ENCODE measurements at regions not wholly inside any gene's neighbourhood (a gene's known extent, or its start where the extent isn't known, plus 50 kb on each side); places are given as distances from the start of the nearest gene placed in this dataset.

DNA sequence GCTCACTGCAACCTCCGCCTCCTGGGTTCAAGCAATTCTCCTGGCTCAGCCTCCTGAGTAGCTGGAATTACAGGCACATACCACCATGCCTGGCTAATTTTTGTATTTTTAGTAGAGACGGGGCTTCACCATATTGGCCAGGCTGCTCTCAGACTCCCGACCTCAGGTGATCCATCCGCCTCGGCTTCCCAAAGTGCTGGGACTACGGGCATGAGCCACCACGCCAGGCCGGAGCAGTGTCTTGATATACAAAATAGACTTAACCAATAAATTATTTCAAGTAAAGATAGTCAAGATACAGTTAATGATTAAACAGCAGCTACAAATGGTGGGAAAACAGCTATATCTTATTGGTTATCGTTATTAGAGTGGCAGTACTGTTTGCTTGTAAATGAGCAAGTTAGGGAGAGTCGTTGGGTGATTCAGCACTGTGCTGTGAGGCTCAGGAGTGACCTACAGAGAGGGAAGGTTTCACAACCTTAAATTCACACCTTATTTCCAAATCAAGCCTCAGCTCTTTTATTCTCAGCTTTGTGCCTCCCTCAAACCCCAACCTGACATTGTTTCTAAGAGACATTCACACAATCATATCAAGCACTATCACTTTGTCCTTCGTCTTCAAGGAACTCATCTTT lies 1128.4 kb upstream of the MAP3K7 start:
- Histone ChIP-seq H4K91ac (replicated peaks; ENCODE audit: insufficient read length, low read length) (no peak overlapping the region), H4K5ac (ENCODE audit: insufficient read length, low read depth, low read length) (no peak overlapping the region), H3K23ac (ENCODE audit: insufficient read length) (no peak overlapping the region), H3K27me3 (replicated peaks in 1 of 4; ENCODE audit: control insufficient read depth in 3 of 4, extremely low read depth in 1 of 4, insufficient read depth in 3 of 4, low read length in 3 of 4) (no peaks in the 10 kb centered on the region), H2BK20ac (ENCODE audit: low read length) (no peak overlapping the region), H3K14ac (ENCODE audit: insufficient read length) (no peak overlapping the region), H3K4me3 (ENCODE audit: extremely low read depth in 1 of 4, insufficient read depth in 2 of 4, low read depth in 3 of 4, low read length in 4 of 4) (no peak overlapping the region), H3K56ac (replicated peaks; ENCODE audit: insufficient read length, low read depth, low read length) (no peak overlapping the region), H3K4me2 (ENCODE audit: insufficient read depth in 1 of 2, low read depth in 2 of 2, low read length in 2 of 2) (no peak overlapping the region), H3K27ac (ENCODE audit: low read depth, low read length) (no peak overlapping the region), H2AK5ac (ENCODE audit: low read depth, low read length) (no peak overlapping the region), H2BK120ac (replicated peaks; ENCODE audit: low read depth, low read length) (no peak overlapping the region), H3K9me3 (ENCODE audit: insufficient read depth in 2 of 2, low read depth in 1 of 2, low read length in 1 of 2) (no peaks in the 10 kb centered on the region), H3K36me3 (ENCODE audit: control insufficient read depth in 2 of 4, insufficient read depth in 4 of 4, low read length in 3 of 4) (no peaks in the 10 kb centered on the region), H2BK15ac (ENCODE audit: low read length) (no peak overlapping the region), H3K9ac (replicated peaks in 1 of 4; ENCODE audit: extremely low read depth in 1 of 4, low read depth in 3 of 4, low read length in 3 of 4) (no peak overlapping the region), H2BK12ac (ENCODE audit: low read depth, low read length) (no peak overlapping the region), H2BK5ac (ENCODE audit: low read depth, low read length) (no peak overlapping the region), H3K18ac (ENCODE audit: extremely low read depth, low read length) (no peak overlapping the region), H4K20me1 (replicated peaks in 1 of 2; ENCODE audit: control insufficient read depth in 1 of 2, insufficient read depth in 2 of 2, low read length in 2 of 2) (no peaks in the 10 kb centered on the region), H3K79me1 (ENCODE audit: low read depth, low read length) (no peaks in the 10 kb centered on the region), H3K4ac (replicated peaks; ENCODE audit: insufficient read length, low read depth, low read length) (no peak overlapping the region), H3K4me1 (replicated peaks in 1 of 4; ENCODE audit: control insufficient read depth in 3 of 4, insufficient read depth in 4 of 4, low read length in 3 of 4) (no peaks in the 10 kb centered on the region), H2AFZ (ENCODE audit: low read length) (peak overlapping the region; percentile 53; the same call in 1 of the 2 replicates), H3K23me2 (ENCODE audit: low read depth, low read length) (no peaks in the 10 kb centered on the region), H4K8ac (ENCODE audit: extremely low read depth, insufficient read depth, low read length) (no peak overlapping the region), H3K79me2 (ENCODE audit: control insufficient read depth in 1 of 2, insufficient read depth in 2 of 2, low read length in 2 of 2) (no peaks in the 10 kb centered on the region)
- TF ChIP-seq, protein P1, sequence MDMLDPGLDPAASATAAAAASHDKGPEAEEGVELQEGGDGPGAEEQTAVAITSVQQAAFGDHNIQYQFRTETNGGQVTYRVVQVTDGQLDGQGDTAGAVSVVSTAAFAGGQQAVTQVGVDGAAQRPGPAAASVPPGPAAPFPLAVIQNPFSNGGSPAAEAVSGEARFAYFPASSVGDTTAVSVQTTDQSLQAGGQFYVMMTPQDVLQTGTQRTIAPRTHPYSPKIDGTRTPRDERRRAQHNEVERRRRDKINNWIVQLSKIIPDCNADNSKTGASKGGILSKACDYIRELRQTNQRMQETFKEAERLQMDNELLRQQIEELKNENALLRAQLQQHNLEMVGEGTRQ (IDR thresholded peaks at IDR 0.05; ENCODE audit: low read length), result no peak
- TF ChIP-seq BCL11A (IDR thresholded peaks at IDR 0.05; ENCODE audit: low read depth in 2 of 2, low read length in 2 of 2), result no peak
- no peak for TF ChIP-seq SAP30 (IDR thresholded peaks at IDR 0.05; ENCODE audit: insufficient read depth, insufficient replicate concordance, low read length)
- TF ChIP-seq, protein P2, sequence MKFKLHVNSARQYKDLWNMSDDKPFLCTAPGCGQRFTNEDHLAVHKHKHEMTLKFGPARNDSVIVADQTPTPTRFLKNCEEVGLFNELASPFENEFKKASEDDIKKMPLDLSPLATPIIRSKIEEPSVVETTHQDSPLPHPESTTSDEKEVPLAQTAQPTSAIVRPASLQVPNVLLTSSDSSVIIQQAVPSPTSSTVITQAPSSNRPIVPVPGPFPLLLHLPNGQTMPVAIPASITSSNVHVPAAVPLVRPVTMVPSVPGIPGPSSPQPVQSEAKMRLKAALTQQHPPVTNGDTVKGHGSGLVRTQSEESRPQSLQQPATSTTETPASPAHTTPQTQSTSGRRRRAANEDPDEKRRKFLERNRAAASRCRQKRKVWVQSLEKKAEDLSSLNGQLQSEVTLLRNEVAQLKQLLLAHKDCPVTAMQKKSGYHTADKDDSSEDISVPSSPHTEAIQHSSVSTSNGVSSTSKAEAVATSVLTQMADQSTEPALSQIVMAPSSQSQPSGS (IDR thresholded peaks at IDR 0.05; ENCODE audit: low read length), result no peak
- TF ChIP-seq POLR2A (IDR thresholded peaks at IDR 0.05; ENCODE audit: control extremely low read depth in 1 of 2, low read depth in 2 of 2, low read length in 2 of 2), result no peak
- TF ChIP-seq KDM4A (IDR thresholded peaks at IDR 0.05; ENCODE audit: low read depth, low read length, severe bottlenecking), result no peak
- TF ChIP-seq CEBPB (IDR thresholded peaks at IDR 0.05; ENCODE audit: low read depth, low read length), result no peak
- TF ChIP-seq CBX5 (IDR thresholded peaks at IDR 0.05; ENCODE audit: low read depth, low read length), result no peak
- no peak for TF ChIP-seq CHD2 (IDR thresholded peaks at IDR 0.05; ENCODE audit: low read length)
- CTCF ChIA-PET (ENCODE audit: partially characterized antibody), result no interaction called here
- POLR2A ChIA-PET (ENCODE audit: partially characterized antibody), result no interaction called here
- WGBS, 2 experiments (ENCODE audit: extremely low coverage in 1 of 2, insufficient coverage in 1 of 2, insufficient read length in 1 of 2, insufficient replicate concordance in 2 of 2, low coverage in 1 of 2, low lambda C conversion rate in 2 of 2, missing lambda C conversion rate in 1 of 2), result 93% methylated on average over 11 of the region's 11 CpGs; no CpG with 5 or more reads in 1 of the 2 experiments
- FAIRE-seq (no peak), DNase-seq (ENCODE audit: low read depth in 1 of 2, low spot score in 2 of 2) (no peak)

Data from H1 (cell line).